GM19324 (cell line): ENCODE measurements at regions not wholly inside any gene's neighbourhood (a gene's known extent, or its start where the extent isn't known, plus 50 kb on each side); places are given as distances from the start of the nearest gene placed in this dataset.

ENCODE experiments used
- ATAC-seq: cut with Tn5 transposase; IDR thresholded peaks from one replicate; pipeline ENCODE4 v1.9.1; 2021; ENCODE audit warnings: mild to moderate bottlenecking, moderate library complexity; ENCODE audit not compliant: unreplicated experiment, low FRiP score

DNA sequence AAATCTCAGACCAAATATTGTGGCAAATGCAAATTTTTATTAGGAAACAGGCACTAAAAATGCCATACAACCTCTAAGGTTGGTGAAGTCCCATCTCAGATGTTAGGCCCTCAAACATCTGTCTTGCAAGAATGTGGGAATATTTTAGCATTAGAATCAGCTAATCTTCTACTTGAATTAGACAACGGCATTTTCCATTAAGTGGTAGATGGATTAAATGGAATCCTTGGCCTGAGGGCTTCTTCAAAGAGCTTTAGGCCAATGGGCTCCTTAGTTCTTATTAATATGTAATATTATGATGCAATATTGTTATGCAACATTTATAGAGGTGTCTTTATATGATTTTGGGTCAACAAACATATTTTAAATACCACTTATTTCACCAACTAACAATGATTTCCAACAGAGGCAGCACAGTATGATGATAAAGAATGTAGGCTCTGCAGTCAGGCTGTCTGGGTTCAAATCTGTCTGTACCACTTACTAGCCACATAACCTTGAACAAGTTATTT is 122.9 kb upstream of the PLEKHA5 start:
- no peak for ATAC-seq

- no peak for ATAC-seq
Observed at GRCh38 chr12:19008102-19008501, 121.4 kb upstream of the PLEKHA5 start.

GRCh38 chr12:19010087-19010486 is 119.4 kb upstream of the PLEKHA5 start:
- ATAC-seq, result no peak

DNA sequence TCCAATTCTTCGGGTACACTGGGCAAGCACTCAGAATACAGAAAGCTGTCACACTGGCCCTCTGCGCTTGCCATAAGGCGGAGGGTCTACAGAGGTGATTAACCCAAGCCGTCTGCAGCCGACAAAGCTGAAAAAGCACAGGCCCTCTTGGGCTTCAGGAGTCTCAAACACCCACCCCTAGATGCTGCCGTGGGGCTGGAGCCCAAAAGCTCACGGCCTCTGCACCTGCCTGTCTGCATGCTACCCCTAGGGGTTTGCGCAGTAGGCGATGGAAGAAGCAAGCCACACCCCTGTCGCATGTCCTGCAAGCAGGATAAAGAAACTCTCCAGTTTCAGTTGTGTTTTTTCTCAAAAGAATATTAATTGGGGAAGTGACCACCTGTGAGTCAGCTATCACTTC is 118.8 kb upstream of the PLEKHA5 start:
- no peak for ATAC-seq

- ATAC-seq, result no peak
Observed at GRCh38 chr12:19012965-19013364, 116.6 kb upstream of the PLEKHA5 start.

DNA sequence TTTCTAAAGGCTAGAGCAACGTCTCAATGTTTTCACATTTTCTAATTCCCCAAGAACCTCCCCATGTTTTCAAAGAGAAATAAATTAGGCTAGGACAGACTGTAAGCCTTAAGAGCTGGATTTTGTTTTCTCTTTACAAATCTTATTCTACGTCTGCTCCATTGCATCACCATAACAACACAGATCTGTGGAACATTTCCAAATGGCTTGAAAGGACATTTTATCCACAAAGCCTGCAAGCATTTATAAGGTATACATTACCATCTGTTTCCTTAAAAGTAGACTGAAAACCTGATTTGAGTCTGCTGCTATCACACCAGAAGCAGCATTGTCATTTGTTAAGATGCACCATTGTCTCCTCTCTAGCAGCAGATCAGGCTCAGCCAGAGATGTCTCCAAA is 115.3 kb upstream of the PLEKHA5 start:
- no peak for ATAC-seq

DNA sequence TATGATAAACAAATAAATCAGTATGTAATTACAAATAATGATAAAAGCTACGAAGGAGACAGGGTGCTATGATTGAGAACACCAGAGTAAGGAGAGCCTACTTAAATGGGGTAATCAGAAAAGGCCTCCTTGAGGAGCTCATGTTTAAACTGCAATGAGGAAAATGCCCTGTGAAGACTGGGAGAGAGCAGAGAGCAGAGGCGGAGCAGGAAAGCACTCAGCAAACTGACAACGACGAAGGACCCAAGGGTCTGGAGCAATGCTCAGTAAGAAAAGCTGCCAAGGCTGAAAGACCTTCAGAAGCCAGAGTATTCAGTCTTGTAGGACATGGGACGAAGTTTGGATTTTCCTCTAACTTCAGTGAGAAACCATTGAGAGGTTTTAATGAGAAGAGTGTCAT is 114.2 kb upstream of the PLEKHA5 start:
- no peak for ATAC-seq

DNA sequence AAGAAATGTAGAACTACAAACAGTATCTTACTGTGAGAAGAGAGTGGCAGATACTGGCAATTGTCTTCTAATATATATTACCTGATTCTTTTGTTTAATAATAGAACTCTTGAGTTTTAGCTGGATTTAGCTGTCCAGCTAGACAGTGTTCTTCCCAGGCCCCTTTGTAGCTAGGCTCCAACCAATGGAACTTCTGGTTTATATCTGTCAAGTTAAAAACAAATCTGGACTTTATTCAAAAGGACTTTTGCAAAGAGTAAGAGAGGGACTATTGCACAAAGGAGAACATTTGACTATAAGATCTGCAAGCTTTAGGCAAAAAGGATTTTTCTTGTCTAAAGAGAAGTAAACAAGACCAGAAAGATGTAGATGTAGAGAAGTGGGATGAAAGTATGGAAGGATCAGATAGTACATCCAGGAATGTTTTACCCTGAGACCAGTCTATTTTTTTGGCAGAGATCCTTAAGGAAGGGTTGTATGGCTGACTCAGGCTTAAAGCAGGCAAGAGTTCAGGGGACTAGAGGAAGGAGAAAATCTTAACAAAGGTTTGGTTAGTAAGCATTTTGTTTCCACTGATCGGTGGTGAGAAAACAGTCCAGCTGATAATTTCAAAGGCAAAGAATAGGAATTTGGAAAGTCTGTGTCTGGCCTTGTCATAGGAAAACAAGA is 111.1 kb upstream of the PLEKHA5 start:
- ATAC-seq, result no peak

GRCh38 chr12:19021240-19021639 is 108.3 kb upstream of the PLEKHA5 start:
- no peak for ATAC-seq

GRCh38 chr12:19021646-19022045 is 107.9 kb upstream of the PLEKHA5 start:
- no peak for ATAC-seq

DNA sequence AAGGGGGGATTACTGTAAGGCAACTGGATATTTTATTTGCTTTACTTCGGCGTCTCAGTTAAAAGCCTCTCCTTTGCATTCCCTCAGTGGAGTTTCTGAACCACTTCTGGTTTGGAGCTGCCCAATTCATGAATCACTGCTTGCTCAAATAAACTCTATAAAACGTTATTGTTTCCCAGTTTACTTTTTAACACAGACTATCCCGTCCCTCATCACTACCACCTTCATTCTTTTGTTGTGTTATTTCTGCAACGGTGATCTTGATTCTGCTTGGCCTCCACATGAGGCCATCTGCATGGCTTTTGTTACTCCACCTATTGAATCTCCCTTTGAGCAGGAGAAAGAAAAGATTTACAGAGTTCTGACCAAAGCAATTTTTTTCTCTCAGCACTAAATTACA is 104.0 kb upstream of the PLEKHA5 start:
- no peak for ATAC-seq

DNA sequence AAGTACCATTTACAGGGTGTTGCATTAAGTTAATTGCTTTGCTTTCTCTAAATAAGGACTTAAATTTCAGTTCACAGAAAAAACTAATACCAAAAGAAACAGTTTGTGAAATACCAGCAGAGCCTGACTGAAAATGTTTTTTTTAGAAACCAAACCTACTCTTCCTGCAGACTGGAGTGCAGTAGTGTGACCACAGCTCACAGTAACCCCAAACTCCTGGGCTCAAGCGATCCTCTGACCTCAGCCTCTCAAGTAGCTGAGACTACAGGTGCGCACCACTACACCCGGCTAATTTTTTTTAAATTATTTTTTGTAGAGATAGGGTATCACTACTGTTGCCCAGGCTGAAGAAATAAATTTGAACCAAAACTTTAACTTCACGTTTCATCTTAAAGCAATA is 103.5 kb upstream of the PLEKHA5 start:
- ATAC-seq, result no peak

GRCh38 chr12:19026614-19027488 is 102.7 kb upstream of the PLEKHA5 start:
- ATAC-seq, result no peak

DNA sequence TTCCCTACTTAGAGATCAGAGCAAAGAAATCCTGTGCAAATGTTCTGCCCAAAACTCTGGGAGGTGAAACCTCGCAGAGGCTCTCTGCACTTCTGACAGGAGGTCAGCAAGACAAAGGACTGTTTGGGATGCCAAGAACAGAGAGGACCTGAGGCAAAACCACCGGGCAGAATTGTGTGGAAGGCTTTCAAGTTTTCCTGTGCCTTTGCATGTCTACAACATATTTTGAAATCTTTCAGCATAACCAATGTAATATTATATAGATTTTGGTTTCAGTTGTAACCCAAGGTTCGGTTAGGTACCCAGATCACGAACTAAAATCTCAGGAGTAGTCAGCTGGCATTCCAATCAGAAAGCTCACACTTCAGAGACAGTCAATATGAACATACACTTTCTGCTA is 99.4 kb upstream of the PLEKHA5 start:
- no peak for ATAC-seq

- ATAC-seq, result no peak
Observed at GRCh38 chr12:19030603-19031002, 98.9 kb upstream of the PLEKHA5 start.

DNA sequence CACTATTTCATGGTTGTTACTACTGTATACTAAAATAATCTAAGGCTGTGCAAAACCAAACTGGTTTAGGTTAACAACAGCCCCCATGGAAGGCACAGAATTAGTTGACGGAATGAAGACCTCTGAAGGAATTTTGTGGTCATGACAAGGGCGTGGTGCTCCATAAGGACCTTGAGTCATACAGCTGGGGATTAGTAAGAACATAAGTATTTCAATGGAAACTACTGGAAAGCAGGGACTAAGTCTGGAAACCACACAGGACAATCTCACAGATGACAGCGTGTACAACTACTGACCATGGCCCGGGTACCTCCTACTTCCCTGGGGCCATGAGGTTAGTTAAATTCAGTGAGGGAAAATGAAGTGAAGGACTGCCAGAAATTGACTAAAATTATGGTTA is 98.5 kb upstream of the PLEKHA5 start:
- ATAC-seq, result no peak

DNA sequence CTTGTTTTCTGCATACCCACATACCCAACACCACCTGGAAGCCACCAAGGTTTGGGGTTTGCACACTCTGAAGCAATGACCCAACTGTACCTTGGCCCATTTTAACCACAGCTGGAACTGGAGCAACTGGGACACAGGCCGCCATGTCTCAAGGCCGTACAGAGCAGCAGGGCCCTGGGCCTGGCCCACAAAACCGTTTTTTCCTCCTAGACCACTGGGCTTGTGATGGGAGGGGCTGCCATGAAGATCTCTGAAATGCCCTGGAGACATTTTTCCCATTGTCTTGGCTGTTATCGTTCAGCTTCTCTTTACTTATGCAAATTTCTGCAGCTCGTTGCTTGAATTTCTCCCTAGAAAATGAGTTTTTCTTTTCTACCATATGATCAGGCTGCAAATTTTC is 96.7 kb upstream of the PLEKHA5 start:
- no peak for ATAC-seq

DNA sequence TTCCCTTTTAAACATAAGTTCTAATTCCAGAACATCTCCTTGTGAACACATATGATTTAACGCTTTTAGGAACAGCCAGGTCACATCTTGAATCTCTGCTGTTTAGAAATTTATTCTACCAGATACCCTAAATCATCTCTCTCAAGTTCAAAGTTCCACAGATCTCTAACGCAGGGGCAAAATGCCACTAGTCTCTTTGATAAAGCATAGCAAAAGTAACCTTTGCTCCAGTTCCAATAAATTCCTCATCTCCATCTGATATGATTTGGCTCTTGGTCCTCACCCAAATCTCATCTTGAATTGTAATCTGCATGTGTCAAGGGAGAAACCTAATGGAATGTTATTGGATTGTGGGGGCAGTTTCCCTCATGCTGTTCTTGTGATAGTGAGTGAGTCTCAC is 96.3 kb upstream of the PLEKHA5 start:
- ATAC-seq, result no peak

GRCh38 chr12:19034937-19035336 is 94.6 kb upstream of the PLEKHA5 start:
- no peak for ATAC-seq

DNA sequence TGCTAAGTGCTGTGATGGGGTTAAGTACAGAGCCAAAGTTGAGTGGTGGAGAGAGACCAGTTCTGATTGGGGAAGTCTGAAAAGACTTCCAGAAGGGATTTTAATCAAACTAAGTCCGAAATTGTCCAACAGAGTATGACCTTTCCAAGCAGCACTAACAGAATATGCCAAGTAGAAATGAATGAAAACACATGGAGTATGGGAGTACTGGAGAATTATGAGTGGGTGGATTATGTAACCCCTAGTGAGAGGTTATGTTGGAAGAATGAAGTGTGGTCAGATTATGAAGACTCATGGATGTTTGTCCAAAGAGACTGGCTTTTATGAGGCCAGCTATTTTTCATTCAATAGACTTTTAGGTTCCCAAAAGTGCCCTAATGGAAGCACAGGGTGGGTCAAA is 94.0 kb upstream of the PLEKHA5 start:
- no peak for ATAC-seq

DNA sequence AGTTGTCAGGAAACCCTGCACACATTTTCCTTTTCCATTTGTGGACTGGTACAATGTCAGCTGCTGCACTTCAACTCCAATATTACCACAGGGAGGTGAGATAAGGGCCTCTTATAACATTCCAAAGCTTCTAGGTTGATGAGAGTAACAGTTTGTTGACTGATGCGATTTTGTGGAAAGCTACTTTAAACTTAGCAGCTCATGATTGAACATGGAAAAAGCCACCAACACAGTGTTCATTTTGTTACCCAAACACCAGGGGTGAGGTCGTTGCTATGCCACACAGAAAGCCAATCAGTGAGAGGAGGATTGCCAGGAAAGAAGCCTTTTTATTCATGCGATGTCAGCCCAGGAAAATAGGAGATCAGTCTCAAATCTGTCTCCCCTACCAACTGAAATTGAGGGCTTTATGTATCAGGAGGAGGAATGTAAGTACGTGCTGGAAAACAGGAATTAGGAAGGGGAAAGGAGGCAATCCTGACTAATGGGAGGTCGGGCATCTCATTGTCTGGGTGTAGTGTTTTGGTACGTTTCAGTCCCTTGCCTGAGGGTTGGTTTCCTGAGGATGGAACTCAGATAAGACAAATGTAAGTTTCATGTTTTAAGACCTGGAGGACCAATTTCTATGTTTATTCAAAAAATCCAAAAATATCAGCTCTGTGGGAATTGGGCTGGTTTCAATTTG is 92.7 kb upstream of the PLEKHA5 start:
- ATAC-seq, result no peak
